ENCODE measurements at regions not wholly inside any gene's neighbourhood (a gene's known extent, or its start where the extent isn't known, plus 50 kb on each side); places are given as distances from the start of the nearest gene placed in this dataset.
"Not testable (repeated sequence)": the region's sequence is repeated elsewhere in the genome, so short reads cannot be mapped to it uniquely, and the experiment has no call there.

- no peak for DNase-seq (ENCODE audit: extremely low read depth in 1 of 11, low read depth in 9 of 11, low spot score in 4 of 11)
These were observed 843.3 kb upstream of the CDH10 start for GRCh38 chr5:25488119-25488518.

- DNase-seq (ENCODE audit: extremely low read depth in 1 of 11, low read depth in 9 of 11, low spot score in 4 of 11), result no peak
These were observed 839.6 kb upstream of the CDH10 start for GRCh38 chr5:25484391-25484790.

- DNase-seq (ENCODE audit: extremely low read depth in 1 of 11, low read depth in 9 of 11, low spot score in 4 of 11), result no peak
These were observed 836.7 kb upstream of the CDH10 start for GRCh38 chr5:25481463-25481862.

GRCh38 chr5:25459082-25459481 lies 814.3 kb upstream of the CDH10 start:
- no peak for DNase-seq (ENCODE audit: extremely low read depth in 1 of 11, low read depth in 9 of 11, low spot score in 4 of 11)

GRCh38 chr5:25458628-25459027 lies 813.9 kb upstream of the CDH10 start:
- no peak for DNase-seq (ENCODE audit: extremely low read depth in 1 of 11, low read depth in 9 of 11, low spot score in 4 of 11)

- no peak for DNase-seq (ENCODE audit: extremely low read depth in 1 of 11, low read depth in 9 of 11, low spot score in 4 of 11)
These were observed 808.7 kb upstream of the CDH10 start for GRCh38 chr5:25453500-25453899.

- no peak for DNase-seq (ENCODE audit: extremely low read depth in 1 of 11, low read depth in 9 of 11, low spot score in 4 of 11)
These were observed 806.5 kb upstream of the CDH10 start for GRCh38 chr5:25451294-25451693.

GRCh38 chr5:25448646-25449045 lies 803.9 kb upstream of the CDH10 start:
- no peak for DNase-seq (ENCODE audit: extremely low read depth in 1 of 11, low read depth in 9 of 11, low spot score in 4 of 11)

GRCh38 chr5:25448190-25448621 lies 803.4 kb upstream of the CDH10 start:
- DNase-seq (ENCODE audit: extremely low read depth in 1 of 11, low read depth in 9 of 11, low spot score in 4 of 11), result no peak

- DNase-seq (ENCODE audit: extremely low read depth in 1 of 11, low read depth in 9 of 11, low spot score in 4 of 11), result not testable (repeated sequence)
These were observed 801.3 kb upstream of the CDH10 start for GRCh38 chr5:25446061-25446420.

- DNase-seq (ENCODE audit: extremely low read depth in 1 of 11, low read depth in 9 of 11, low spot score in 4 of 11), result not testable (repeated sequence)
These were observed 800.7 kb upstream of the CDH10 start for GRCh38 chr5:25445381-25446060.

- no peak for DNase-seq (ENCODE audit: extremely low read depth in 1 of 11, low read depth in 9 of 11, low spot score in 4 of 11)
These were observed 799.9 kb upstream of the CDH10 start for GRCh38 chr5:25444697-25445096.

GRCh38 chr5:25441810-25442209 lies 797.0 kb upstream of the CDH10 start:
- no peak for DNase-seq (ENCODE audit: extremely low read depth in 1 of 11, low read depth in 9 of 11, low spot score in 4 of 11)

GRCh38 chr5:25439025-25439424 lies 794.2 kb upstream of the CDH10 start:
- DNase-seq (ENCODE audit: extremely low read depth in 1 of 11, low read depth in 9 of 11, low spot score in 4 of 11), result no peak

GRCh38 chr5:25438375-25438774 lies 793.6 kb upstream of the CDH10 start:
- not testable (repeated sequence) for DNase-seq (ENCODE audit: extremely low read depth in 1 of 11, low read depth in 9 of 11, low spot score in 4 of 11)

GRCh38 chr5:25436452-25436851 lies 791.7 kb upstream of the CDH10 start:
- no peak for DNase-seq (ENCODE audit: extremely low read depth in 1 of 11, low read depth in 9 of 11, low spot score in 4 of 11)

- DNase-seq (ENCODE audit: extremely low read depth in 1 of 11, low read depth in 9 of 11, low spot score in 4 of 11), result no peak
These were observed 791.1 kb upstream of the CDH10 start for GRCh38 chr5:25435882-25436281.

- no peak for DNase-seq (ENCODE audit: extremely low read depth in 1 of 11, low read depth in 9 of 11, low spot score in 4 of 11)
These were observed 782.5 kb upstream of the CDH10 start for GRCh38 chr5:25427240-25427639.

- no peak for DNase-seq (ENCODE audit: extremely low read depth in 1 of 11, low read depth in 9 of 11, low spot score in 4 of 11)
These were observed 778.5 kb upstream of the CDH10 start for GRCh38 chr5:25423271-25423670.

GRCh38 chr5:25419684-25420083 lies 774.9 kb upstream of the CDH10 start:
- DNase-seq (ENCODE audit: extremely low read depth in 1 of 11, low read depth in 9 of 11, low spot score in 4 of 11), result no peak

GRCh38 chr5:25418978-25419377 lies 774.2 kb upstream of the CDH10 start:
- DNase-seq (ENCODE audit: extremely low read depth in 1 of 11, low read depth in 9 of 11, low spot score in 4 of 11), result no peak

Data from renal cortex interstitium (tissue), 11 donors.